Islet of Langerhans (tissue), 1 donor: ENCODE measurements at regions not wholly inside any gene's neighbourhood (a gene's known extent, or its start where the extent isn't known, plus 50 kb on each side); places are given as distances from the start of the nearest gene placed in this dataset.
"Not testable (repeated sequence)": the region's sequence is repeated elsewhere in the genome, so short reads cannot be mapped to it uniquely, and the experiment has no call there.

Experiments used
- FAIRE-seq: peaks from one replicate; lab custom pipeline; 2011; peaks lifted over from hg19 to GRCh38; lab: Jason Lieb, UNC

- FAIRE-seq, result no peak
These were observed 85.8 kb downstream of the NIBAN1 start for GRCh38 chr1:184888505-184888904.

- FAIRE-seq, result no peak
These were observed 91.1 kb downstream of the NIBAN1 start for GRCh38 chr1:184882957-184883815.

- FAIRE-seq, result no peak
These were observed 92.1 kb downstream of the NIBAN1 start for GRCh38 chr1:184881941-184882913.

GRCh38 chr1:184879876-184880557 lies 94.3 kb downstream of the NIBAN1 start:
- no peak for FAIRE-seq

GRCh38 chr1:184878602-184879001 lies 95.7 kb downstream of the NIBAN1 start:
- FAIRE-seq, result no peak

GRCh38 chr1:184878002-184878401 lies 96.3 kb downstream of the NIBAN1 start:
- FAIRE-seq, result no peak

GRCh38 chr1:184876015-184876414 lies 98.3 kb downstream of the NIBAN1 start:
- not testable (repeated sequence) for FAIRE-seq

GRCh38 chr1:184875218-184875617 lies 99.1 kb downstream of the NIBAN1 start:
- no peak for FAIRE-seq

- no peak for FAIRE-seq
These were observed 104.0 kb downstream of the NIBAN1 start for GRCh38 chr1:184870319-184870718.

- FAIRE-seq, result no peak
These were observed 106.2 kb downstream of the NIBAN1 start for GRCh38 chr1:184867866-184868689.

GRCh38 chr1:184866991-184867788 lies 107.1 kb downstream of the NIBAN1 start:
- no peak for FAIRE-seq

- no peak for FAIRE-seq
These were observed 107.7 kb downstream of the NIBAN1 start for GRCh38 chr1:184866586-184866985.

- FAIRE-seq, result no peak
These were observed 108.5 kb downstream of the NIBAN1 start for GRCh38 chr1:184865831-184866230.

GRCh38 chr1:184861755-184862336 lies 107.2 kb upstream of the EDEM3 start:
- no peak for FAIRE-seq

GRCh38 chr1:184860985-184861754 lies 106.5 kb upstream of the EDEM3 start:
- FAIRE-seq, result no peak

- no peak for FAIRE-seq
These were observed 105.9 kb upstream of the EDEM3 start for GRCh38 chr1:184860535-184860934.

- FAIRE-seq, result no peak
These were observed 104.9 kb upstream of the EDEM3 start for GRCh38 chr1:184859381-184860105.

- FAIRE-seq, result no peak
These were observed 103.6 kb upstream of the EDEM3 start for GRCh38 chr1:184858288-184858687.
